LNCAP (cell line): ENCODE measurements at regions not wholly inside any gene's neighbourhood (a gene's known extent, or its start where the extent isn't known, plus 50 kb on each side); places are given as distances from the start of the nearest gene placed in this dataset.

Experiments used
- TF ChIP-seq, protein P1 (sequence below): fragments of 450-650 bp; IDR thresholded peaks from 2 replicates; pipeline ENCODE4 v1.5.1; 2017; ENCODE audit warnings: mild to moderate bottlenecking

DNA sequence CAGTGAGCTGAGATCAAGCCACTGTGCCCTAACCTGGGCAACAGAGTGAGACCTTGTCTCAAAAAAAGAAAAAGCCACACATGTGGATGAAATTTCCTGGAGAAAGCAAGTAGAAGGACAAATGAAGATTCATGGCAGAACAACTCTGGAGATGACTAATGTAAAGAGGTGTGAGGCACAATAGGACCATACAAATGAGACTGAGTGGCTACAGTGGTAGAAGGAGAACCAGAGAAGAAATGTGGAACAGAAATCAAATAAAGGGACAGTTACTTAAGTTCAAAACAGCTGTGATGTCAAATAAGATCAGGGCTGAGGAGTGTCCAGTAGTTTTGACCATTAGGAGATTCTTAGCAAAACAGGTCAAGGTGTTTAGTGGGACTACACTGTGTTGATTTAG lies 130.9 kb upstream of the CDK6 start:
- TF ChIP-seq, protein P1, sequence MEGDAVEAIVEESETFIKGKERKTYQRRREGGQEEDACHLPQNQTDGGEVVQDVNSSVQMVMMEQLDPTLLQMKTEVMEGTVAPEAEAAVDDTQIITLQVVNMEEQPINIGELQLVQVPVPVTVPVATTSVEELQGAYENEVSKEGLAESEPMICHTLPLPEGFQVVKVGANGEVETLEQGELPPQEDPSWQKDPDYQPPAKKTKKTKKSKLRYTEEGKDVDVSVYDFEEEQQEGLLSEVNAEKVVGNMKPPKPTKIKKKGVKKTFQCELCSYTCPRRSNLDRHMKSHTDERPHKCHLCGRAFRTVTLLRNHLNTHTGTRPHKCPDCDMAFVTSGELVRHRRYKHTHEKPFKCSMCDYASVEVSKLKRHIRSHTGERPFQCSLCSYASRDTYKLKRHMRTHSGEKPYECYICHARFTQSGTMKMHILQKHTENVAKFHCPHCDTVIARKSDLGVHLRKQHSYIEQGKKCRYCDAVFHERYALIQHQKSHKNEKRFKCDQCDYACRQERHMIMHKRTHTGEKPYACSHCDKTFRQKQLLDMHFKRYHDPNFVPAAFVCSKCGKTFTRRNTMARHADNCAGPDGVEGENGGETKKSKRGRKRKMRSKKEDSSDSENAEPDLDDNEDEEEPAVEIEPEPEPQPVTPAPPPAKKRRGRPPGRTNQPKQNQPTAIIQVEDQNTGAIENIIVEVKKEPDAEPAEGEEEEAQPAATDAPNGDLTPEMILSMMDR, result no peak

DNA sequence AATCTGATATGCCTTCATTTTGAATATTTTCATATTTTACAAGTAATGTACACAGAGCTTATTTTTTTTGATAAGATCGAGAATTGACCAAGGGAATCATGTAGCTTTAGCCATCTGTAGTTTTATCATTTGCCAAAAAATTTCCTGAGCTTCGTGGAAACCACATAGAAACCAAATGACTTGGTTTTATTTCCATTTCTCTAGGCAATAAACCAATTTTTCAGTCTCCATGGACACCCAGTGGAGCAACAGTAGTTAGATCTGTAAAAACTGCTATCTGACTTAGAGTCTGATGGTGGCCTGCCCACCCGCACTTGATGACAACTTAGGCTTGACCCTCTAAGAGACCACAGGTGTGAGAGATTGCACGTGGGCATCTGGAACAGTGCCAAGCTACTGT lies 127.8 kb upstream of the CDK6 start:
- TF ChIP-seq, protein P1, result no peak

DNA sequence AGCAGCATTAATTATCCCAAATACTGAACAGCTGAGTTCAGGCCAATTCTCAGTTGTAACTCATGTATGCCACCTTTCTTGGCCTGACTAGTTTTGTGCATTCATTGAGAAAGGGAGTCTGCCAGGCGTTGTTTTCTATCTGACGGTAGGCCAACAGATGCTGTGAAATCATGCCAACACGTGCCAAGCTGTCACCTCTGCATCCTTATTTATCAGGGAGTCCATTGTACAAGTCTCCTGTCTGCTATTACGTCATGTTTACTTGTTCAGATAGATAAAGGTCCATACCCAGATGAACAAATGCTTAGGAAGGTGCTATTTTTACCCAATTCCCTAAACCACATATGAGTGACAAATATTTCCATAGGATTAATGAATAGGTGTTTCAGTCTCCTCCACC lies 127.2 kb upstream of the CDK6 start:
- TF ChIP-seq, protein P1, result no peak

GRCh38 chr7:92961961-92962360 lies 125.6 kb upstream of the CDK6 start:
- TF ChIP-seq, protein P1, result no peak

GRCh38 chr7:92956575-92956974 lies 120.2 kb upstream of the CDK6 start:
- TF ChIP-seq, protein P1, result no peak

GRCh38 chr7:92955081-92955480 lies 118.7 kb upstream of the CDK6 start:
- TF ChIP-seq, protein P1, result no peak

DNA sequence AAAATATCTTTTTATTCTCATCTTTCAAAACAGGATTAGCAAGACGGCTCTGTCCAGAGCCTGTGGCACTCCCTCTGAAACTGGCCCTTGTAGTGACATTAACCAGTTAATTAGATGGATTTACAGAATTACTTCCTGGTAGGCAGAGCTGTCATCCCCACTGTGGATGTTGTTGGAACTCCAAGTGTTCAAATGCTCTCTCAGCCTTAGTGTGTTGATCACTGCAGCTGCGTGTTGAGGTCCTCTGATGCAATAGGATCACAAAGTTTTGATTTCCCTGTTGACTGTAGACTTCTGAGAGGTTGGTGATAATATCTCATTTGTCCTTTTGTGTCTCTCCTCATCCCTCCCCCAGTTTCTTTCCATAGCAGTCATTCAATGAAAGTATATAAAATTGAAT lies 117.3 kb upstream of the CDK6 start:
- TF ChIP-seq, protein P1, result no peak

DNA sequence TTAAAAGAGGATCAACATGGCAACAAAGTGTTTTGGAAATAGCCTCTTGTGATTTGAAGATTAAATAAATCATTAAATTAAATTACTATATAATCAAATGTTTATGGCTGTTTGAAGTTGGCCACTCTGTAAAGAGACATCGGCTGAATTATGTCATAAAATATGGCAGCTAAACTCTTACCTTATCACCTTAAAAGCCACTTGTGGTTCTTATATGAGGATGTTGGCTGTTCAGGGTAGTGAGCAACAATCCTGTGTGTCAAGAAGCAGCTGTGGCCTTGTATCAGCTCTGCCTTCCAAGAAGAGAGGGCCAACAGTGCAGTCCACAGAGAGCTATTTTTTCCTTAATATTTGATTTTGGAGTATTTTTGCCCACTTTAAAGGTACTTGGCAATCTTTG lies 113.4 kb upstream of the CDK6 start:
- TF ChIP-seq, protein P1, result no peak
